ENCODE measurements at regions not wholly inside any gene's neighbourhood (a gene's known extent, or its start where the extent isn't known, plus 50 kb on each side); places are given as distances from the start of the nearest gene placed in this dataset.
A peak's percentile ranks its signal among the peaks of the same experiment; 100 is the strongest.

DNA sequence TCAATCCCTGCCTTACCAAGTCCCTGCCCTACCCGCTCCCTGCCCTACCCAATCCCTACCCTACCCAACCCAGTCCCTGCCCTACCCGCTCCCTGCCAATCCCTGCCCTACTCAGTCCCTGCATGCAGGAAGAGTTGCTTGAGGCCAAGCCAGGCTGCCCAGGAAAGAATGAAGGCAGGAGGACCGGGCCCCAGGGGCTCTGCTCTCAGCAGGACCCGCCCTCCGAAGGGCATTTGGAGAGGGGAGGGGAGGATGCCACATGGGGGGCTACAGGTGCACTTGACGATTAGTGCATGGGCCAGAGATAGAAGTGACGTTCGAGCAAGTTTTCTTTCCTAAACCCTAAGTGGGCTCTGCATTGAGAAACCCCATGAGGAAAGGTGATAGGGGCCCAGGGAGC is 581.2 kb downstream of the TBC1D22A start:
- no peak overlapping the region for H3K4me3 ChIP-seq (ENCODE audit: low read depth in 1 of 2, low read length in 2 of 2)
- H3K27ac ChIP-seq (ENCODE audit: low read length) = no peak overlapping the region
- no peaks in the 10 kb centered on the region for H3K27me3 ChIP-seq (ENCODE audit: low read depth, low read length)
- H3K9me3 ChIP-seq (ENCODE audit: control insufficient read depth in 1 of 2, low read length in 2 of 2) = no peaks in the 10 kb centered on the region
- H3K36me3 ChIP-seq (ENCODE audit: control insufficient read depth in 1 of 2, insufficient read depth in 2 of 2, low read length in 2 of 2) = no peaks in the 10 kb centered on the region
- no peaks in the 10 kb centered on the region for H3K4me1 ChIP-seq (ENCODE audit: control insufficient read depth in 1 of 2, insufficient read depth in 2 of 2, low read length in 2 of 2)

DNA sequence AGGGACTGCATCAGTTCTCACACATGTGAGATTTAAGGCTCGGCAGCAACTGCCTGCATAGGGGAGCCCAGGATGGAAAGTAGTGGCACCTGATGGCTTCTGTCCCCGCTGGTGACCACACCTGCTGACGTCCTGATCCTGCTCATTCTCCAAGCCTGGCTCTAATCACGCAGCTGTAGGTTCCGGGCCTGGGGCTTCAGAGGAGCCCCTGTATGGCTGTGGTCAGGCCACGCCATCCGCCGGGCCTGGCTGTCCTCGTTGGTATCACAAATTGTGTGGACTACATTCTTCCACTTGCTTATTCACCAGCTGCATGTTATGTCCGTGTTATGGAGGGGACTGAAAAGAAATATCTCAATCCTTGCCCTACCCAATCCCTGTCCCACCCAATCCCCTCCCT is 580.0 kb downstream of the TBC1D22A start:
- Histone ChIP-seq H3K27ac (ENCODE audit: low read length) (no peak overlapping the region), H3K27me3 (ENCODE audit: low read depth, low read length) (no peaks in the 10 kb centered on the region), H3K4me1 (ENCODE audit: control insufficient read depth in 1 of 2, insufficient read depth in 2 of 2, low read length in 2 of 2) (no peaks in the 10 kb centered on the region), H3K9me3 (ENCODE audit: control insufficient read depth in 1 of 2, low read length in 2 of 2) (no peaks in the 10 kb centered on the region), H3K36me3 (ENCODE audit: control insufficient read depth in 1 of 2, insufficient read depth in 2 of 2, low read length in 2 of 2) (no peaks in the 10 kb centered on the region), H3K4me3 (ENCODE audit: low read depth in 1 of 2, low read length in 2 of 2) (no peak overlapping the region)

DNA sequence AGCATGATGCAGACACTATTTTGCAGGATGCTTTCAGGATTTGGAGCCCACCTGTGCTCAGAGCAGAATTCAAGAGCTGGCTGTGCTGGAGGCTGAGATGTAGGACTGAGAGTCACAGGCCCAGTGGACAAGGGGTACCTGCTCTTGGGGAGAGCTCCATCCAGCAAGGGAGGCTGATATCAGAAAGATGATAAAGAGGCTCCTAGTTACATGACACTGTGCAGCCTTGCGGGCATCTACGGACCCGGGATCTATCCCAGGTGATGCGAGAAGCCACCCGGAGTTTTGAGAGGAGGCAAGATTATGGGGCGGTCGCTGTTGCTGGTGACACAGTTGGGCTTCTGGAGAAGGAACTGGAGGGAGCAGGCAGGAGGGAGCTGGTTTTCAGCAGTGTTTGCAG is 579.0 kb downstream of the TBC1D22A start:
- H3K27me3 ChIP-seq (ENCODE audit: low read depth, low read length) = no peaks in the 10 kb centered on the region
- H3K4me1 ChIP-seq (ENCODE audit: control insufficient read depth in 1 of 2, insufficient read depth in 2 of 2, low read length in 2 of 2) = no peaks in the 10 kb centered on the region
- no peak overlapping the region for H3K27ac ChIP-seq (ENCODE audit: low read length)
- no peak overlapping the region for H3K4me3 ChIP-seq (ENCODE audit: low read depth in 1 of 2, low read length in 2 of 2)
- H3K9me3 ChIP-seq (ENCODE audit: control insufficient read depth in 1 of 2, low read length in 2 of 2) = no peaks in the 10 kb centered on the region
- no peaks in the 10 kb centered on the region for H3K36me3 ChIP-seq (ENCODE audit: control insufficient read depth in 1 of 2, insufficient read depth in 2 of 2, low read length in 2 of 2)

DNA sequence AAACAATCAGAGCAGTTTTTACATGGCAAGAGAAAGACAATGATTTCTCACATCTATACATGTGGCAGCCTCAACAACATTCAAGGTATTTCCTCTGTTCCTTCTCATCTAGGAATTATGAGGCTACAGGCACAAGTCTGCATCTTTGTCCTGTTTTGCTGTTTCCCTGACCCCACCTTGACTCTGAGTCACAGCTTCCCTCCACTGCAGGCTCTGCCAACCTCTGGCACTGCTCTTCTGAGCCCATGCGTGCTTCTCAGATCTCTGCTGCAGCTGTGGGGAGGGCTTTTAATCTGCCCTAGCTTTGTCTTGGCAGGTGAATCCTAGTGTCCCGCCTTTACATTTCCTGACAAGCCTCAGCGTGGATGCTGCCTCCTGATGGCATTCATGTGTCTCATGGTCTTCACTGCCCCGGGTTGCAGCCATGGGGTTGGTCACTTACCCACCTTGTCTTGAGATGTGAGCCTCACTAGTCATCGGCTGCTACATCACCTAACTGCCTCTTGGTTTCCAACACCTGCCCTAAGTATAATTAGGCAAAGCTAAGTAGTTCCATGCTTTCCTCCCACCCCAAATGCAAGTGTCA is 578.5 kb downstream of the TBC1D22A start:
- Histone ChIP-seq H3K4me3 (ENCODE audit: low read depth in 1 of 2, low read length in 2 of 2) (no peak overlapping the region), H3K4me1 (ENCODE audit: control insufficient read depth in 1 of 2, insufficient read depth in 2 of 2, low read length in 2 of 2) (no peaks in the 10 kb centered on the region), H3K9me3 (ENCODE audit: control insufficient read depth in 1 of 2, low read length in 2 of 2) (no peaks in the 10 kb centered on the region), H3K27me3 (ENCODE audit: low read depth, low read length) (no peaks in the 10 kb centered on the region), H3K36me3 (ENCODE audit: control insufficient read depth in 1 of 2, insufficient read depth in 2 of 2, low read length in 2 of 2) (no peaks in the 10 kb centered on the region), H3K27ac (ENCODE audit: low read length) (no peak overlapping the region)

DNA sequence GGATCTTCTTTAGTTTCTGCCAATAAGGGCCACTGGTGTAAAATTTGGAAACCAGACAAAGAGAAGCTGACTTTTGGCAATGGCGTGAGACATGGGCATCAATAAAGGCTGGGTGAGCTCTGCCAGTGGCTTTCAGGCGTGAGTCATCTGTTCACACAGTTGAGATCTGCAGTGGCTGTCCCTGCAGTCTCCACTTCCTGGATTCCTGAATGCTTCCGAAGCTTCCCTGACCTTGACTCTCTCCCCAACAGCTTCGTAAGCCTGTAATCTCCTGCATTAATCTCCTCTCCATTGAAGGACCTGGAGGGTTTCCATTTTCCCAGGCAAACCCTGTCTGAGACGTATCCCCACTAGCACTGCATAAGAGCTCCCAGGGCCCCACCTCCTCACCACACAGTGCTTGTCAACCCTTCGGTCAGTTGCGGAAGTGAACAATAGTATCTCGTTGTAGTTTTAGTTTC is 574.7 kb downstream of the TBC1D22A start:
- Histone ChIP-seq H3K4me3 (ENCODE audit: low read depth in 1 of 2, low read length in 2 of 2) (peak overlapping the region in 1 of 2 donors; percentile 22), H3K27me3 (ENCODE audit: low read depth, low read length) (no peaks in the 10 kb centered on the region), H3K36me3 (ENCODE audit: control insufficient read depth in 1 of 2, insufficient read depth in 2 of 2, low read length in 2 of 2) (no peaks in the 10 kb centered on the region), H3K4me1 (ENCODE audit: control insufficient read depth in 1 of 2, insufficient read depth in 2 of 2, low read length in 2 of 2) (no peaks in the 10 kb centered on the region), H3K27ac (ENCODE audit: low read length) (no peak overlapping the region), H3K9me3 (ENCODE audit: control insufficient read depth in 1 of 2, low read length in 2 of 2) (peaks cover 0 to 10% of the 10 kb centered on the region in 2 donors)

DNA sequence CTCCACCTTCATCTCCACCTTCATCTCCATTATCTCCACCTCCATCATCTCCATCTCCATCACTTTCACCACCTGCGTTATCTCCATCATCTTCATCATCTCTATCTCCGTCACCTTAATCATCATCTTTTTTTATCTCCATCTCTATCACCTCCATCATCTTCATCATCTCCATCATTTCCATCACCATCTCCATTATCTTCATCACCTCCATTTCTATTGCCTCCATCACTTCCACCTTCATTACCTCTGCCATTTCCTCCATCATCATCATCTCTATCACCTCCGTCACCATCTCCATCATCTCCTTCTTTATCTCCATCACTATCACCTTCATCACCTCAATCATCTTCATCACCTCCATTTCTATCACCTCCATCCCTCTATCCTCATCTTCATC is 573.5 kb downstream of the TBC1D22A start:
- Histone ChIP-seq H3K36me3 (ENCODE audit: control insufficient read depth in 1 of 2, insufficient read depth in 2 of 2, low read length in 2 of 2) (no peaks in the 10 kb centered on the region), H3K27me3 (ENCODE audit: low read depth, low read length) (no peaks in the 10 kb centered on the region), H3K4me1 (ENCODE audit: control insufficient read depth in 1 of 2, insufficient read depth in 2 of 2, low read length in 2 of 2) (no peaks in the 10 kb centered on the region), H3K4me3 (ENCODE audit: low read depth in 1 of 2, low read length in 2 of 2) (no peak overlapping the region), H3K9me3 (ENCODE audit: control insufficient read depth in 1 of 2, low read length in 2 of 2) (peaks cover 0 to 10% of the 10 kb centered on the region in 2 donors), H3K27ac (ENCODE audit: low read length) (no peak overlapping the region)

DNA sequence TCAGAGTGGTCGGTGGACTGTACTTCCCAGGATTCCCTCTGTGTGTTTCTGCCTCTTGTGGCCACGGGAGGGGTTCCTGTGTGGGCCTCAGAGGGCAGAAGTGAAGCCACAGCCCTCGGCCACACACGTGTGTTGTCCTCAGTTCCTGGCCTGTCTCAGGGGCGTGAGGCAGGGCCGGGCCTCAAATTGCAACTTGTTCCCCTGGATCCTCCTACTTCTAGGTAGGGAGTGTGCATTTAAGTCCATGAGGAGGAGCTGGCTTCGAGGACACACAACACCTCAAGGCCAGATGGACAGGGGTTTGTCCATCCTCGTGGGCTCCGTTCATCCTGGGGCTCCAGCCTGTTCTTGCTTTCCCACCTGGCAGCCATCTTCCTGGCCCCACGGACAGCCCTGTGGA is 573.0 kb downstream of the TBC1D22A start:
- Histone ChIP-seq H3K9me3 (ENCODE audit: control insufficient read depth in 1 of 2, low read length in 2 of 2) (peaks cover 0 to 10% of the 10 kb centered on the region in 2 donors), H3K4me1 (ENCODE audit: control insufficient read depth in 1 of 2, insufficient read depth in 2 of 2, low read length in 2 of 2) (no peaks in the 10 kb centered on the region), H3K4me3 (ENCODE audit: low read depth in 1 of 2, low read length in 2 of 2) (no peak overlapping the region), H3K36me3 (ENCODE audit: control insufficient read depth in 1 of 2, insufficient read depth in 2 of 2, low read length in 2 of 2) (no peaks in the 10 kb centered on the region), H3K27me3 (ENCODE audit: low read depth, low read length) (no peaks in the 10 kb centered on the region), H3K27ac (ENCODE audit: low read length) (no peak overlapping the region)

DNA sequence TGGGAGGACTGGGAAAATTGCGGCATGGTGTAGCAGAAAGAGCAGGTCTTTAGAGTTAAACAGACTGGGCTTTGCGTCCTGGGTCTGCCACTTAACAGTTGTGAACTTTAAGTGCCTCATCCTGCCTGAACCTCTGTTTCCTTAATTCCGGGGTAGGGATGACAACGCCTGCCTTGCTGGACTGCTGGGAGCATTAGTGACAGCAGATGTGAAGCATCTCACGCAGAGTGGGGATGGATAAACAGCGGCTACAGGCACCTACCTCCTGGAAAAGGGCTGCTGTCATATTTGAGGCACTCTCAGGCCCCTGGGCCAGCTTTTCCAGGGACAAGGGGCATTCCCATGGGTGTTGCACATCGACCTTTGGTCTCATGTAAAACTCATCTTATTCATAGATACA is 572.2 kb downstream of the TBC1D22A start:
- Histone ChIP-seq H3K36me3 (ENCODE audit: control insufficient read depth in 1 of 2, insufficient read depth in 2 of 2, low read length in 2 of 2) (no peaks in the 10 kb centered on the region), H3K27ac (ENCODE audit: low read length) (no peak overlapping the region), H3K4me3 (ENCODE audit: low read depth in 1 of 2, low read length in 2 of 2) (no peak overlapping the region), H3K4me1 (ENCODE audit: control insufficient read depth in 1 of 2, insufficient read depth in 2 of 2, low read length in 2 of 2) (no peaks in the 10 kb centered on the region), H3K9me3 (ENCODE audit: control insufficient read depth in 1 of 2, low read length in 2 of 2) (peaks cover 0 to 10% of the 10 kb centered on the region in 2 donors), H3K27me3 (ENCODE audit: low read depth, low read length) (no peaks in the 10 kb centered on the region)

DNA sequence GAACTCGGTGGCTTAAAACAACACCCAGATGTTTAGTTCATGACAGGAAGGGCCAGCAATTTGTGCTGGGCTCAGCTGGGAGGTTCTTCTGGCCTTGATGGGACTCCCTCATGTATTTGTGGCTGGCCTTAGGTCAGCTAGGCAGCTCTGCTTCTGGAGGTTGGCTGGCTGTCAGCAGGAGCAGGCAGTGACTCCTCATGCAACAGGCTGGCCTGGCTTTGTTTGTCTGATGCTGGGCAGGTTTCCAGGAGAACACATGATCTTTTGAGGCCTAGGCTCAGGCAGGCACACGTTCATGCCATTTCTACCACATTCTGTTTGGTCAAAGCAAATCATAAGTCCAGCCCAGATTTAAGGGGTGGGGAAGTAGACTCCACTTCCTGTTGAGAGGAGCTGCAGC is 571.2 kb downstream of the TBC1D22A start:
- Histone ChIP-seq H3K4me3 (ENCODE audit: low read depth in 1 of 2, low read length in 2 of 2) (no peak overlapping the region), H3K9me3 (ENCODE audit: control insufficient read depth in 1 of 2, low read length in 2 of 2) (peaks cover 0 to 10% of the 10 kb centered on the region in 2 donors), H3K36me3 (ENCODE audit: control insufficient read depth in 1 of 2, insufficient read depth in 2 of 2, low read length in 2 of 2) (no peaks in the 10 kb centered on the region), H3K27ac (ENCODE audit: low read length) (no peak overlapping the region), H3K27me3 (ENCODE audit: low read depth, low read length) (no peaks in the 10 kb centered on the region), H3K4me1 (ENCODE audit: control insufficient read depth in 1 of 2, insufficient read depth in 2 of 2, low read length in 2 of 2) (no peaks in the 10 kb centered on the region)

DNA sequence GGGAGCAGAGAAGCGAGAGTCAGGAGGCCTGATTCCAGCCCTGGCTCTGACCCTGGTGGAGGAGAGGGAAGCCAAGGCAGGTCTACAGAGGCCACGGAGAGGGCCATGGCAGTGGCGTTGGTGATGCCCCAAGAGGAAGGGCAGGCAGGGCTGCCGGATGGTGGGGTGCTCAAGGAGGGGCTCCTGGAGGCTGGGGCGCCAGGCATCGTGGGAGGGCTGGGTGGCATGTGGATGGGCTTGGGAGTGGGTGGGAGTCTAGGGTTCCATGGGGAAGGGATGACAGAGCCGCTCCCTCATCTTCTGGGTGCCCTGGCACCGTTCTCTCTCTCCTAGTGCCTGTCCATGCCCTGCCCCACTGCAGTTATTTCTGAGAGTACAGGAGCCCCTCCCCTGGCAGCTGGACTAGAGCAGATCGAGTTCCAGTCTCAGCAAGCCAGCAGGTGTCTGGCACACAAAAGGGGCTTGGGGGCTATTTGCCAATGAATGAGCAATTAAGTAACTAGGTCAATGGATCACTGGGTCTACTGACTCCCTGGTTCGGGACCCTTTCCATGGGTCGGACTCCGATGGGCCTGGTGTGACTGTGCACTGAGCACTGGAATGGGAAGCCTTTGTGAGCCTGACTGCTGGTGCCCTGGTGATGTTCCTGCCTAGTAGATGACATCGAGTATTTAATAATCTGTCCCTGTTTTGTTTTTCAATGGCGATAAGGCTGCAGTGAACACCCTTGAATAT is 570.0 kb downstream of the TBC1D22A start:
- Histone ChIP-seq H3K4me3 (ENCODE audit: low read depth in 1 of 2, low read length in 2 of 2) (no peak overlapping the region), H3K27ac (ENCODE audit: low read length) (no peak overlapping the region), H3K36me3 (ENCODE audit: control insufficient read depth in 1 of 2, insufficient read depth in 2 of 2, low read length in 2 of 2) (no peaks in the 10 kb centered on the region), H3K9me3 (ENCODE audit: control insufficient read depth in 1 of 2, low read length in 2 of 2) (peaks cover 0 to 10% of the 10 kb centered on the region in 2 donors), H3K27me3 (ENCODE audit: low read depth, low read length) (no peaks in the 10 kb centered on the region), H3K4me1 (ENCODE audit: control insufficient read depth in 1 of 2, insufficient read depth in 2 of 2, low read length in 2 of 2) (no peaks in the 10 kb centered on the region)

DNA sequence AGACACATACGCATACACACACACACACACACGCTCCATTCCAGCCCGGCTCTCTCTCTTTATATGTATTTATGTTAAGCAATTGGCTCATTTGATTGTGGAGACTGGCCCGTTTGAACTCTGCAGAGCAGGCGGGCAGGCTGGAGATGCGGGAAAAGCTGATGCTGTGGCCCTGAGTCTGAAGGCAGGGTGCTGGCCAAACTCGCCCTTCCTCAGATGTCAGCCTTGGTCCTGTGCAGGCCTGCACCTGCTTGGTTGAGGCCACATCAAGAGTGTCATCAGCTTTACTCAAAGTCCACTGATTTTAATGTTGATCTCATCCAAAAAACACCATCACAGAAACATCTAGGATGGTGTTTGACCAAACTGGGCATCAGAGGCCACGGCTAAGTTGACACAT is 569.3 kb downstream of the TBC1D22A start:
- Histone ChIP-seq H3K9me3 (ENCODE audit: control insufficient read depth in 1 of 2, low read length in 2 of 2) (peaks cover 0 to 10% of the 10 kb centered on the region in 2 donors), H3K4me1 (ENCODE audit: control insufficient read depth in 1 of 2, insufficient read depth in 2 of 2, low read length in 2 of 2) (no peaks in the 10 kb centered on the region), H3K36me3 (ENCODE audit: control insufficient read depth in 1 of 2, insufficient read depth in 2 of 2, low read length in 2 of 2) (no peaks in the 10 kb centered on the region), H3K4me3 (ENCODE audit: low read depth in 1 of 2, low read length in 2 of 2) (no peak overlapping the region), H3K27ac (ENCODE audit: low read length) (no peak overlapping the region), H3K27me3 (ENCODE audit: low read depth, low read length) (no peaks in the 10 kb centered on the region)

Measured in muscle layer of duodenum (tissue), 2 donors.